GM18498 (cell line): ENCODE measurements at regions not wholly inside any gene's neighbourhood (a gene's known extent, or its start where the extent isn't known, plus 50 kb on each side); places are given as distances from the start of the nearest gene placed in this dataset.
"Not testable (repeated sequence)": the region's sequence is repeated elsewhere in the genome, so short reads cannot be mapped to it uniquely, and the experiment has no call there.

Experiments used
- ATAC-seq: cut with Tn5 transposase; IDR thresholded peaks from one replicate; pipeline ENCODE4 v1.9.1; 2021; ENCODE audit warnings: mild to moderate bottlenecking, moderate library complexity; ENCODE audit not compliant: unreplicated experiment

DNA sequence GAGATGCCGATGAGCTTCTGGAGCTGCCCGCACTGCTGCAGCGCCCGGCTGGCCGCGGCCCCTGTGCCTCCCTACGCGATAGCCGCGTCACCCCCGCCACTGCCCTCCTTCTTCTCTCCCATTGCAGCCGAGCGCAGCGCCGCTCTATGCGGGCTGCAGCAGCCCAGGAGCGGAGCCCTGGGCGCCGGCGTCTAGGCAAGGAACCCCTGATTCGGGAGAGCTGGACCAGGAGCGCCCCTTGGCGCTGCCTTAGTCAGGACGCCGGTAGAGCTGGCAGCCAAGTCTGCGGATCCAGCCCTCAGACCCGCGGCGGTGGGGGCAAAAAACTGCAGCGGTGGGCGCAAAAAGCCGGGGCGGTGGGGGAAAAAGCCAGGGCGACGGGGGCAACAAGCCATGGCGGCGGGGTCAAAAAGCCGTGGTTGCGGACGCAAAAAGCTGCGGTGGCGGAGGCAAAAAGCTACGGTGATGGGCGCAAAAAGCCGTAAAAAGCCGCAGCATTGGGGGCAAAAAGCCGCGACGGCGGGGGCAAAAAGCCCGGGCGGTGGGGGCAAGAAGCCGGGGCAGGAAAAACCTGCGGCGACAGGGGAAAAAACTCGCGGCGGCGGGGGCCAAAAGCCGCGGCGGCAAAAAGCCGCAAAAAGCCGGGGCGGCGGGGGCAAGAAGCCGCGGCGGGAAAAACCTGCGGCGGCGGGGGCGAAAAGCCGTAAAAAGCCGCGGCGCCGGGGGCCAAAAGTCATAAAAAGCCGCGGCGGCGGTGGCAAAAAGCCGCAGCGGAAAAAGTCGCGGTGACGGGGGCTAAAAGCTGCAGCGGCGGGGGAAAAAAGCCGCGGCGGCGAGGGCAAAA, 1668.6 kb downstream of the RPIA start:
- not testable (repeated sequence) for ATAC-seq

DNA sequence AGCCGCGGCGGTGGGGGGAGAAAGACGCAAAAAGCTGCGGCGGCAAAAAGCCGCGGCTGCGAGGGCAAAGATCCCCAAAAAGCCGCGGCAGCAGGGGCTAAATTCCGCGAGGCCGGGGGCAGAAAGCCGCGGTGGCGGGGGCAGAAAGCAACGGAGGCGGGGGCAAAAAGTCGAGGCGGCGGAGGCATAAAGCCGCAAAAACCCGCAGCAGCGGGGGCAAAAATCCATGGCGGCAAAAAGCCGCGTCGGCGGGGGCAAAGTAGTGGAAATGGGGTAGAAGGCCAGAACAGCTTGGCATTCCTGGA, 1669.2 kb downstream of the RPIA start:
- ATAC-seq, result not testable (repeated sequence)
